HG03342 (cell line): ENCODE measurements at regions not wholly inside any gene's neighbourhood (a gene's known extent, or its start where the extent isn't known, plus 50 kb on each side); places are given as distances from the start of the nearest gene placed in this dataset.
"Not testable (repeated sequence)": the region's sequence is repeated elsewhere in the genome, so short reads cannot be mapped to it uniquely, and the experiment has no call there.

ENCODE experiments used
- ATAC-seq: cut with Tn5 transposase; IDR thresholded peaks from one replicate; pipeline ENCODE4 v1.9.1; 2021; ENCODE audit warnings: mild to moderate bottlenecking, moderate library complexity; ENCODE audit not compliant: unreplicated experiment

DNA sequence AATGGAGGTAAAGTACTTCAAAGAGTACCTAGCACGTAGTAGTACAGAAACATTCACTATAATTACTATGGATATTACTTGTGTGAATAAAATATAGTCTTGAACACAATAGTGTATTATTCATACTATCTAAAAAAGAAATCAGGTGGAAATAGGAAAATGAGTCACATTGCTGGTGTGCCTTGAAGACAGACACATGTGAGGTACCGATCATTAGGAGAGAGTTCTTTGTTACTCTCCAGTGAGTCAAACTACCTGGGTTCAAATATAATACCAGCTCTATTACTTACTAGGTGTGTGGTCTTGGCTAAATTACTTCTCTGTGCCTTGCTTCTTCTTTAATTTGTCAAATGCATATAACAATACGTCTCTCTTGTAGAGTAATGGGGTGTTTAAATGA is 50.8 kb upstream of the BEND6 start:
- ATAC-seq, result no peak

DNA sequence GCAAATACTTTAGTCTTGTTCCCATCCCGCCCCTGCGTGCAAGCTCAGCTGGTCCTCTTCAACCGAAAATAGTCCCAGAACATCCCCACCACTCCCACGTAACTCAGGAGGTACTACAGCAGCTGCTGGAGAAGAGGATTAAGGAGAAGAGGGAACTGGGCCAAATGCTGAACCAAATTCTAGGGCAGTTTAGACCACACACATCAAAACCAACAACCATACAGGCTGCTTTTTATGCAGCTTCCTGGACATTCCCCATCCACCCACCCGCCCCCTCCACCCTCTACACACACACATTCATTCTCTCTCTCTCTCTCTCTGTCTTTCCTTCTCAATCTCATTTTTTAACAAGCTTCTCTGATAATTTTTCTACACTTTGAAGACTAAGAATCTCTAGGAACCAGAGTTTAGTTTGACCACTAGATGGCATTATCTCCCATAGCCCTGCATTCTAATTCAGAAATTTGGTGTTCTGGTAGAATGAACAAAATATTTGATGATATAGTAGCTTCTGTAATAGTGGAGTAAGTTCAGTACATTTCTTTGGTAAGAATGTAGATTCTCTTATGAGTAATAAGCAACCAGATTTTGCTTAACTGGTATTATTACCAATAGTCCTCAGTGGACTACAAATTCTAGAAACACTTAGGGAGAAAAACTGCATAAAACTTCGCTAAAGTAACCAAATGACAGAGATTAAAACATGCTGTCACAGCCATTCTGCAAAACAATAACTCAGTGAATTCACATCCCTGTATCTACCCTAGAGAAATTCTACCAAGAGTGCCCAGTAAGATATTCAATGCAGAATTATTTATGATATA is 52.1 kb upstream of the BEND6 start:
- ATAC-seq, result no peak

DNA sequence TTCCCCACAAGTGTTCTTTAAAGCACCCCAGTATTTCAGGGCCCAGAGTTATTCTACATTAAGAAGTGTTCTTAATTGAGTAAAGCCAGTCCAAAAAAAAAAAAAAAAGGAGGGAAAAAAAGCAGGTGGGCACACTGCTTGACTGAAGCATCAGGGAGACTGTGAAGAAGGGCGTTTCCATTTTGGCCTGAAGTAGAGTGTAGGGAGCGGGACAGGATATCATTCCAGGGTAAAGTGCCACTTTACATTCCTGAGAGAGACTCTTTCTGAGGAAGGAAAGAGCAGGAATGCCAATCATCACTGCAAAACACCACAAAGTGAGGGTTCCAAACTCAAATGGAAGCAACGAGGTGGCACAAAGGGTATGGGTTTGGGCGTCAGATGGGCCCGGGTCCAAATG is 54.1 kb upstream of the BEND6 start:
- ATAC-seq, result no peak

DNA sequence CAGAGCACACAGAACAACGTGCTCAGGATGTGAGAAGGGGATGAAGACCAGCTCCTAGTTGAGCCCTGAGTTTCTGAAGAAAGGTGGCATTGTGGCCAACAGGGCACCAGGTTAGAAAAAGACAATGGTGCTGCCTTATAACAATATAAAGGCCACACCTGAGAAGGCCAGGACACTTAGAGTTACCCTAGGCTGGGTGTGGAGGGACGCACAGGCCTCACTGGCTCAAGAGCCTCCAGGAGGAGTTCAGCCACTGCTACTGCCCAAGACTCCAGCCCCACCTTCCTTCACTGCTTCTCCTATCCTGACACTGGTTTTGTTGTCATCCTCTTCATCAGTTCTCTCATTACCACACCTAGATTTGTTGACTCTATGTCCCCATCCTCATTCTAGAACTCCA is 55.2 kb upstream of the BEND6 start:
- no peak for ATAC-seq

DNA sequence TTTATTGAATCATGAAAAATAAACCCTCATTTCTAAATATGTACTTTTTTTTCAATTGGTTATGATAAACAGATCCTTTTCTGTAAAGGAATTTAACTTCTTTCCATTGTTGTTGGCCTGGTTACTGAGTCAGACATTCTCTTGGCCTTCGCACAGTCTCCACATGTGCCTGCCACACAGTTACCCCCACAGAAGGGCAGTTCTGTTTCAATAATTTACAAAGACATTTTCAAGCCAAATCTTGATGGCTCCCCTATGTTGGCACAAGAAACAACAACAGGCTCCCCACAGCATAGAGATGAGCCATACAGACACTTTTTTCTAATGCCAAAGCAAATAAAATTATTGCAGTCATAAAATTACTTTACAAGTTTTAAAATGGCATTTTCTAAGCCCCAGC is 55.6 kb upstream of the BEND6 start:
- ATAC-seq, result no peak

DNA sequence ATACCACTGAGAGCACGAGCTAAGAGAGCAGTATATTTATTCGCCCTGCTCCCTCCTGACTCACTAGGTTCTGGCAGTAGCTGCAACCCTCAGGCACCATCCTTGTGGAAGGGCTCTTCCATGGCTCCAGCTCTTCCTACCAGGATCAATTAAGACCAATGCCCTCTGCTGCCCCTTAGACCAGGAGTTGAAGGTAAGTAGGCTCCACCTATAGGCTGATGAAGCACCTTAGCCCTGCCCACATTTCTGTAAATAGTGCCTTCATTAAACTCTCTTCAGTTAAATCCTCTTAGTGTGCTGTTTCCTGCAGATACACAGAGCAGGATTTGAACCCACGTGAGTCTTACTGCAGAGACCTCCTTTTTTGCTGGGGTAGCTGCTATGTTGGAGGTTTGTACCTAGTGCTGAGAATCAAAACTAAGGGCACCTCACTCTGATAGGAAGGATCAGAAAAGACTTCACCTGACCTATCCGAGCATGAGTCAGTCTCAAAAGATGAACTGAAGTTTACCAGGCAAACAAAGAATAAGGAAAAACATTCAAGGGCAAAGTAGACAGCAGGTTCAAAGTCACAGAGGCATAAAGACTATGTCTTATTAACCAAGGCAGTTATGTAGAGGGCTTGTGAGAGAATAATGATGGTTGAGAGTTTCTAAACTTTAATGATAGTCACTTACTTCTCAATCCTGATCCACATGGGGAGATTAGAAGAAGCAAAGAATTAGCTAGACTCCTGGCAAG is 56.9 kb upstream of the BEND6 start:
- no peak for ATAC-seq

DNA sequence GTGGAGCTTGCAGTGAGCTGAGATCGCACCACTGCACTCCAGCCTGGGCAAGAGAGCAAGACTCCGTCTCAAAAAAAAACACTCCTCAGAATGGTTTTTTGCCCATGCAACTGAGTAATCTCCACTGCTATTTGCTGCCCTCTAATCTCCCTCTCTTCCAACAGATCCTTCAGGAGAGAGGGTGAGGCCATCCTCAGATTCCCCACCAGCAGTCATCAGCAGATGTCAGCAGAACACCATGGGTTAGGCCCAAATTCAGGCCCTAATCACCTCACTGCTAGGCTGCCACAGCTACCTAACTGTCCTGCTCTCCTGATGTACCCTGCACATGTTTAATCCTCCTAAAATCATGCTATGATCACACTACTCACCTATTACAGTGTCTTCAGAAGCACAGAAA is 63.2 kb upstream of the BEND6 start:
- no peak for ATAC-seq

DNA sequence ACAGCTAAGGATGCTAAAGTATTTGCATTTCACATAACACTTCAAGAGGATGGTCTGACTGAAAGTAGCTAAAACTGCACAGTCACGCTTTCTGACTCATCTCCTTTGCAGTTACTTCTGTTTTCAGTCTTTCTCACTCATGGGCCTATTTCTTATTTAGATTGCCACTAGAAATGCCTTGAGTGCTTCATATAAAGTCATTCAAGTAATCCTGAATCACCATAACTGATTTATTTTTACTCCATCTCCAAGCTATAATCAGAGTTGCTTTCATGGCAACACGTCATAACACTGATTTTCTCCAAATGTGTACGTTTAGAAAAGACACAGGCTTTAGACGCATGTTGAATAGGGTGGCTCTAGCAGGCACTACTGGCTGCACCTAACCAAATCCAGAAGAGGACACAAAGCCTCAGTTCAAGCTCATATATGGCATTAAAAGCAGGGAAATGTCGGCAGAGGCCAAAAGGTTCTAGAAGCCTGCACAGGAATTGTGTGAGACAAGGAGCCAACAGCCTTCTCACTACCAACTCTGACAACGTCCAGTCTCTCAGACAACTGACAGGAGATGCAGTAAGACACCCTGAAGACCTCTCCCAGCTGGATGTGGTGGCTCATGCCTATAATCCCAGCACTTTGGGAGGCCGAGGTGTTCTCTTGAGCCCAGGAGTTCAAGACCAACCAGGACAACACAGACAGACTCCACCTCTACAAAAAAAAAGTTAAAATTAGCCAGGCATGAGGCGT is 64.1 kb upstream of the BEND6 start:
- ATAC-seq, result peak; percentile 97

DNA sequence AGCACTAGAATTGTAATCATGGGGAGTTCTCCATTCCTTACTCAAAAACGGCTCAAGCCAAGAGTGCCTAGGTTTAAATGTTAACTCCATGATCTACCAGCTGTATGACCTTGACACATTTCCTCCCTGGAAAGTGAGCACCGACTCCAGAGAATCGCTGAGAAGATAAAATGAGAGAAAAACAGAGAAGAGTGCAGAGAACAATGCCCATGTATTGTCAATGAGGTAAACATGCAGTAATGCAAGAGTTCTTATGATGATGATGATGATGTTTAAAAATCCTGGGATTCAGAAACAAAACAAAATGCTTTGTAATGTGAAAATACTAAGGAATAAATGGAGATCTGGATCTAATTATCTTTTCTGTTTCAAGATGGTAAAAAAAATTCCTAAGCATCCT is 64.8 kb upstream of the BEND6 start:
- no peak for ATAC-seq

DNA sequence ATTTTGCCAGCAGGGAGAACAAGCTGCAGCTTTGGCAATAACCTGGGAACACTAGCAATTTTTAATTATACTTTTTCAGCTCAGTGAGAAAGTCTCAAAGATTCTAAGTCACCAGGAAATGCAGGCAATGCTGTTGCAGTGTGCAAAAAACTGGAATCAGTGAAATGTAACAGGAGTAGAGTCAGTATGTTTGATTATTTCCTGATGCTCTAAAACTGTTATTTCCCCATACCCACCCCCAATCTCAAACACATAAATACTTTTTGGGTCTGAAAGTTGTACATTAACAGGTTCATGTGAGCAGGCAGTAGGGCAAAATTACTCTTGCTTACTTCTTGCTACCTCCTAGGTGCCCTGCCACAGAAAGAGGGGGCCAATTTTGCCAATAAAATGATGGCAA is 65.4 kb upstream of the BEND6 start:
- no peak for ATAC-seq

DNA sequence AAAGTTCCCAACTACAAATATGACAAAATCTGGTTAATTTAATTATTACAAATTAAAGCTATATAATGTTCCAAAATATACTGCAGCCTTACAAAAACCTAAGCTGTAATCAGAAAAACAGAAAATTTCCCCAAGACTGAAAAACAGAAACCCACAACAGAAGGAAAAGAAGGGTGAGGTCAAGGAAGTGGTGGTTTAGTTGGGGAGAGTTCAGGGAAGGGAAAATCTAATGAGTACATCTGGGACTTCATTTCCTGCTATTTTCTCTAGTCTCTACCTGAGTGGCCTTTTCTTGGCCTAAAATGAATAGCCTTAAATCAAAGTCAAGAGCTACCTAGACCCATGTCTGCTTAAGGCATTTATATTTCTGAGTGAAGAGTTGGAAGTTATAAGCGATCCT is 66.2 kb upstream of the BEND6 start:
- ATAC-seq, result no peak

DNA sequence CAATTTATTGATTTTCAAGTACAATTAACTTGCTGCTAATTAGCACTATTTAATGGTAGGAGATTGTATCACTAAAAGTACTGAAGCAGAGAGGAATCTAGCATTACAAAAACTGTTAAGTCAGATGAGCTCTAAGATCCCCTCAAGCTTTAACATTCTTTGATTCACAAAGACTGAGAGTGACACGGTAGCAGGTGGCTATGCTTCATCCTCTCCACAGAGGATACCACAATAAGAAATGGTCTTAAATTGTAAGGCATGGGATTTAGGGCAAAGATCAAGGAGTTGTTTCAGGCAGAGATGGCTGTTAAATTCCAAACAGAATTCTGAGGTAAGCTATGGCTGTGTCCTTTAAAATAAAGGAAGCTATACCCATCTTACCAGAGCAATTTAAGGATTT is 67.8 kb upstream of the BEND6 start:
- no peak for ATAC-seq

DNA sequence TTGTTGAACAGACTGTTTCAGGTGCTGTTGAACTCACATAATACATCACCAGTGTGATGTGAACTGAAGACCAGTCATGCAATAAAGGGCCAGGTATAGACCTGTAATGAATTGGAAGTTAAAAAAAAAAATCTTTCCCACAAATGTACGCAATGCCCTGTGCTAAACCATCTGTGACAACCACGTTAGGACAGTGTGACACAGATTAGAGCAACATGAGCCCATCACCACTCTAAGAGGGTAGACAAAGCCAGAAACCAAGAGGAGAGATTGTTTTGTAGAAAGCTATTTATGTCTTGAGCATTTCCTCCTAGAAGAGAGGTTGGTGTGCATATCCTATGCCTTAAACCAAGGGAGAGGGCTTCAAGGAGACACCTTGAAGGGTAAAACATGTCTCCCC is 77.0 kb upstream of the BEND6 start:
- ATAC-seq, result no peak

DNA sequence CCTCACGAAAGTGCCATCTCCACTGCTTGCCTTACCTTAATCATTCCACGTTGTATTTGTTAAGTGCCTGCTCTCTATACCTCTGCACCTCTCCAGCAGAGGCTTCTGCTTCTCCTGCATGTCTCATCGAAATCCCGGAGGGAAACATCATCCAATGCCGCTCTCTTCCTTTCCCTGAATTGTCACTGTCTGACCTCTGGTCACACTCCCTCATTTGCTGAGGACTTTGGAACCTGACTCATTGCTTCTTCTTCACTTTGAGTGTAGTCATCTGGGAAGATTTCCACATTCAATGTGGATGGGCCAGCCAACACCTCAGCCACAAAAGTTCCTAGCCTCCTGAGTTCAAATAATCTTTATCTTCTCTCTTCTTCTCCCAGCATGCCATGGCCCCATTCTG is 78.9 kb upstream of the BEND6 start:
- ATAC-seq, result no peak

DNA sequence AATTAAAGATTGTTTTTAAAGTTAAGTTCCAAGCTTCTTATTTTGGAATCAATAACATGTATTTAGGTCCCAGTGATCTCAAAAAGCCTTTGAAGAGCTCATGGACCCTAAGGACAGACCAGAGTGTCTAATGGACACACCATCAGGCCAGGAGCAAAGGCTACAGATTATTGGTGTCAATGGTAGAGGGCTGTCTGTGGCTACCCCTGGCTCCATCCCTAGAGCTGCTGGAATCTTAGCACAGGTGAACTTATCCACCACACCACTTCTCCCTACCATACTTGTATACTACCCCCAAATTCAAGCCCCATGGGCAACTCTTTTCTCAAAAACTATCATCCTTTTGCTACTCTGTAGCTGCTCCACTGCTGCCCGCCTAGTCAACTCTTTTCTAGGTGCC is 79.4 kb upstream of the BEND6 start:
- ATAC-seq, result no peak

DNA sequence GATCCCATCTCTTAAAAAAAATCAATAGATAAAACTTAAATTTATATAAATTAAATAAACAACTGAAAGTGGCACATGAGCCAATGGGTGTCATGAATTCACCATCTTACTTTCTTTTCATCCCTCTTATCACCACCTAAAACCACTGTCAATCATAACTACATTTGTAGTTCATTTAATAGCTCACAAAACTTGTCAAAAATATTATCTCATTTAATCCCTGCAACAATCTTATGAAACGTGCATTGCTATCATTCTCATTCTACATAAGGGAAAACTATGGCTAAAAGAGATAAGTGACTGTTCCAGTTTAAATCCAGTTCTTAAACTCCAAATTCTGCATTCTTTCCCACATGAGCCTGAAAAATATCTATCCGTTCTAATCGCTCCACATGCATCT is 80.6 kb upstream of the BEND6 start:
- ATAC-seq, result no peak

DNA sequence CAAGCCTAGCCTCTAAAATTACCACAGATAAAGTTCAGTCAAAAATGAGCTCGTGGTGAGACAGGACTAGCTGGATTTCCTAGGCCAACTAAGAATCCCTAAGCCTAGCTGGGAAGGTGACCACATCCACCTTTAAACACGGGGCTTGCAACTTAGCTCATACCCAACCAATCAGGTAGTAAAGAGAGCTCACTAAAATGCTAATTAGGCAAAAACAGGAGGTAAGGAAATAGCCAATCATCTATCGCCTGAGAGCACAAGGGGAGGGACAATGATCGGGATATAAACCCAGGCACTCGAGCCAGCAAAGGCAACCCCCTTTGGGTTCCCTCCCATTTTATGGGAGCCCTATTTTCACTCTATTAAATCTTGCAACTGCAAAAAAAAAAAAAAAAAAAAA is 84.9 kb upstream of the BEND6 start:
- ATAC-seq, result not testable (repeated sequence)

DNA sequence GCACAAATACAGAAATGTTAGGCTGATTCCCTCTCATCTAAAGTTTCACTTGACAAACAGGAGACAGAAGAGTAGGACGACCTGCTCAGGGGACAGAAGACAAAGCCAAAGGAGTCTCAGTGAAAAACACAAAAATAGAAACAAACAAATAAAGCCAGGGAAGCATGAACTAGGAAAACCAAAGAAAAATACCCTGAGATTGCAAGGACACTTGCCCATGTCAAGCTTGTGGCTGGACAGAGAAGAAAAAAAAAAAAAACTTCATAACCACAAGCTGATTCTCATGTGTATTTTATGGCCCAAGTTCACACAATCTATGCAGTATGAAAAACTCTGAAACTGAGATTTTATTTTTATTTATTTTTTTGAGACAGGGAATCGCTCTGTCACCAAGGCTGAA is 85.6 kb upstream of the BEND6 start:
- no peak for ATAC-seq

DNA sequence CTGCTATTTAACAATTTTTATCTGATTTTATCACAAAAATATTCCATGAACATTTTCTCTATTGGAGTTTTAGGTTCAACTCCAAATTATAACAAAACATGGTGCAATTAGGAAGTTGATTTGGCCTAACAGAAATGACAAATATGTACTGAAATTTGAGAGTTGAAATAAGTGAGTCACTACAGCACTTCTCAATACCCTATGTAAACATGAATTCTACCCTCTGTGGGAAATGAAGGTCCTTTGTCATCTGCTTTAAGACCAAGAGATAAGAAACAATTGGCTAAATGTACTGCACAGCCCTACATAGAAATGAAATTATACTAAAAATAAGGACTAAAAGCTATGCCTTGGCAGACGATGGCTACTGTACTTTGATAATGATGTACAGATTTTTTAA is 86.2 kb upstream of the BEND6 start:
- ATAC-seq, result no peak

DNA sequence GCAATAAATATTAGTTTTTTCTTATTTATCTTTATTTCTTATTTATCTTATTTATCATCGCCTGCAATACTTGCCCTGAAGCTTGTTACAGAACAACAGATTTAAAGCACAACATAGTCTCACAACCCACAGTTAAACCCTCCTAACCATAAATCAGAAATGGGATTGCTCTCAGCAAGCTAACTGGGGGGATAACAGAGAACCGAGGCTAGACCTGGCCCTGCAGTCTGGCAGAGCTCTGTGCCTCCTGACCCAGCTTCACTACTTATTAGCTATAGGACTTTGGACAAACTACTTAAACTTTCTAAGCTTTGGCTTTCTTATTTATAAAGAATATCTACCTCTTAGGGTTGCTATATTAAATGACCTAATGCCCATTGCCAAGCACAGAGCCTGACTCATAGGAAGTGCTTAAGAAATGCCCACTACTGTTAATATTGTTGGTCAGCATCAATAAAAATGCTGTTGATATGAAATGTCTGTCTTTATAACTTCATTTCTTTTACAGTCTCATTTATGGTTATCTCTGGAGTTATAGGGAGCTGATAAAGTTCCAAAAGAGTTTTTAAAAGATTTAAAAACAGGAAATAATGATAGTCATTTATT is 87.9 kb upstream of the BEND6 start:
- ATAC-seq, result no peak

DNA sequence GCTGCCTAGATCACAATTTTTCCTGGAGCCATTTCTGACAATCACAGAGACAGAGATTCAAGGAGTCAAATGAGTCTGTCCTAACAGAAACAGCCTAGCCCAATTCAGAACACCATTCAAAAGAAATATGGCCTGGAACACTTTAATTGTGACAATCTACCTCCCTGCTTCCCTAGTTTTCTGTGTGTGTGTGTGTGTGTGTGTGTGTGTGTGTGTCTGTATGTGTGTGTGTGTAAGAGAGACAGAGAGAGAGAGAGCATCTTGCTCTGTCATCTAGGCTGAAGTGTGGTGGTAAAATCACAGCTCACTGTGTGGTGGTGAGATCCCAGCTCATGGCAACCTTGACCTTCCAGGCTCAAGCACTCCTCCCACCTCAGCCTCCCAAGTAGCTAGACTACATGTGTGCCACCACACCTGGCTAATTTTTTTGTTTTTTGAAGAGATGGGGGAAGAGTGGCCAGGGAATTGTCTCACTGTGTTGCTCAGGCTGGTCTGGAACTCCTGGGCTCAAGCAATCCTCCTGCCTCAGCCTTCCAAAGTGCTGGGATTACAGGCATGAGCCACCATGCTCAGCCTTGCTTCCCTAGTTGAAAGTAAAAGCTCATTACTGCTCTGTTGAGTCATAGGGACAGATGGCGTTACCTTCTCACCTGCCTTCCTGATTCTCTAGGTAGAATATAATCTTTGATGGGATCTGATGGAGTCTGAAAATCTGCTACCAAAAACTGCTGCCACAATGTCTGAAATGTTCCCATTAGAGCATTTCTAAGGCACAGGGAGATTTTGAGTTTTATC is 89.6 kb upstream of the BEND6 start:
- ATAC-seq, result no peak
